Activated T-helper 17 cell treated with anti-CD3 and anti-CD28 coated beads, Interleukin-2, amount 50 U/mL, for 72 hours (primary cell): ENCODE measurements at regions not wholly inside any gene's neighbourhood (a gene's known extent, or its start where the extent isn't known, plus 50 kb on each side); places are given as distances from the start of the nearest gene placed in this dataset.
"Not testable (repeated sequence)": the region's sequence is repeated elsewhere in the genome, so short reads cannot be mapped to it uniquely, and the experiment has no call there.

Experiments
- ATAC-seq: fragments of 150-1000 bp; cut with Tn5 transposase; replicated peaks from 2 replicates; pipeline ENCODE4 v1.10.0; 2021; ENCODE audit warnings: mild to moderate bottlenecking, moderate library complexity
- H3K27ac Mint-ChIP-seq: one replicate; pipeline ENCODE4 v1.8.0; 2022; ENCODE audit warnings: mixed read lengths
- H3K27me3 Mint-ChIP-seq: one replicate; pipeline ENCODE4 v1.8.0; 2022; ENCODE audit warnings: mixed read lengths
- H3K36me3 Mint-ChIP-seq: one replicate; pipeline ENCODE4 v1.8.0; 2022; ENCODE audit warnings: low read depth, mild to moderate bottlenecking, mixed read lengths
- H3K4me1 Mint-ChIP-seq: one replicate; pipeline ENCODE4 v1.8.0; 2022; ENCODE audit warnings: mixed read lengths
- H3K4me3 Mint-ChIP-seq: one replicate; pipeline ENCODE4 v1.8.0; 2022; ENCODE audit warnings: mild to moderate bottlenecking, mixed read lengths
- H3K9me3 Mint-ChIP-seq: one replicate; pipeline ENCODE4 v1.8.0; 2022; ENCODE audit warnings: mixed read lengths

DNA sequence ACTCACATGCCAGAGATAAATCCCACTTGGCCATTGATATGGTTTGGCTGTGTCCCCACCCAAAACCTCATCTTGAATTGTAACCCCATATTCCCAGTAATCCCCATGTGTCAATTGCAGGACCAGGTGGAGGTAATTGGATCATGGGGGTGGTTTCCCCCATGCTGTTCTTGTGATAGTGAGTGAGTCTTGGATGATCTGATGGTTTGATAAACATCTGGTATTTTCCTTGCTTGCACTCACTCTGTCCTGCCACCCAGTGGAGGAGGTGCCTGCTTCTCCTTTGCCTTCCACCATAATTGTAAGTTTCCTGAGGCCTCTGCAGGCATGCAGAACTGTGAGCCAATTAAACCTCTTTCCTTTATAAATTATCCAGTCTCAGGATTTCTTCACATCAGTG lies 50.4 kb upstream of the B3GAT2 start:
- not testable (repeated sequence) for H3K4me3 Mint-ChIP-seq, H3K27ac Mint-ChIP-seq, H3K36me3 Mint-ChIP-seq, H3K4me1 Mint-ChIP-seq, H3K9me3 Mint-ChIP-seq, ATAC-seq
- peaks cover 22% of the 10 kb centered on the region for H3K27me3 Mint-ChIP-seq

DNA sequence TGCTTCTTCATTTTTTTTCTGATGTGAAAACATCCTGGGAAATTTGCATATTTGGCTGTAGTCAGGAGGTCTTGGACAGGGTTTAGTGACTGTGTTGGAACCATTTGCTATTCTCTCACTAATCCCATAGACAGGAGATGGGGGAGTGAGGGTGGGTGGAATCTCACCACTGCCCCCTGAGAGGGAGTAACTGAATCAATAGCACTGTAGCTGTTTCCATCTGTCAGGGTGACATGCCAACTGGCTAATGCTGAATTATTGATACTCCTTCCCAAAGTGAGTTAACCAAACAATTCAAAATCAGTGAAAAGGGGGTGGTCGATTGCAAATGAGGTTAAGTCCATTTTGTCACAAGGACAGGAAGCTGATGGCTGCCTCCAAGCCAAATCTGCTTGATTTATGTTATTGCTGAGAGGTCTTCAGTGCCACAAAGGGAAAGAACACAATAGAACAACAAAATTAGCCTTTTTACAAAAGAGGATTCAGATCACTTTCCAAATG lies 55.1 kb upstream of the B3GAT2 start:
- H3K9me3 Mint-ChIP-seq: no peaks in the 10 kb centered on the region
- no peaks in the 10 kb centered on the region for H3K36me3 Mint-ChIP-seq
- no peak overlapping the region for H3K4me3 Mint-ChIP-seq
- no peak overlapping the region for H3K27ac Mint-ChIP-seq
- peaks cover 30% of the 10 kb centered on the region for H3K27me3 Mint-ChIP-seq
- no peak for ATAC-seq
- H3K4me1 Mint-ChIP-seq: no peaks in the 10 kb centered on the region

DNA sequence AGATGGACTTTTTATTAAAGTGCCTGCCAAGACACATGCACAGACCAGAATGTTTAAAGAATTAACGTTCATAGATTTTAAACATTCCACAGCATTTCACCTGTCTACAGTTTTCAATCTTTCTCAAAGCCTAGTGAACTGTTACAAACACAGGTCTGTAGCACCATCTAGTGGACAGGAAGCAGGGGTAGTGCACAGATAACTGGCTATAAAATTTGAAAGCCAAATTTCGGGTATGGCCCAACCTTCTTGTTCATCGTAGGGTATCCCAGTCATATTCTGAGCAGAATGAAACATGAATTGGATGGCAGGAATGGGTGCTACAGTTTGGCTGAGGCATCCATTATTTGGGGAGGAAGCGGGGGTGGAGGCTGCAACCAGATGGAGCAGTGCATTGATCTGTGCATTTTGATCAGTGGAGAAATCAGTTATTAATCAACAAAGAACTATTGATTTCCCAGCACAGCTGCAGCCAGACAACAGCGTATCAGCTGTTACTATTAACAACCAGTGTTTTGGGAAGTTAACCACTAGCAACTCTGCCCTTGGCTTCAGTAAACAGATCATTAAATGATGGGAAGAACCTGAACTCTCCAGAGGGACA lies 56.1 kb upstream of the B3GAT2 start:
- peaks cover 27% of the 10 kb centered on the region for H3K27me3 Mint-ChIP-seq
- no peaks in the 10 kb centered on the region for H3K36me3 Mint-ChIP-seq
- H3K4me1 Mint-ChIP-seq: no peaks in the 10 kb centered on the region
- H3K4me3 Mint-ChIP-seq: no peak overlapping the region
- no peaks in the 10 kb centered on the region for H3K9me3 Mint-ChIP-seq
- peak; percentile 60 for ATAC-seq
- no peak overlapping the region for H3K27ac Mint-ChIP-seq

DNA sequence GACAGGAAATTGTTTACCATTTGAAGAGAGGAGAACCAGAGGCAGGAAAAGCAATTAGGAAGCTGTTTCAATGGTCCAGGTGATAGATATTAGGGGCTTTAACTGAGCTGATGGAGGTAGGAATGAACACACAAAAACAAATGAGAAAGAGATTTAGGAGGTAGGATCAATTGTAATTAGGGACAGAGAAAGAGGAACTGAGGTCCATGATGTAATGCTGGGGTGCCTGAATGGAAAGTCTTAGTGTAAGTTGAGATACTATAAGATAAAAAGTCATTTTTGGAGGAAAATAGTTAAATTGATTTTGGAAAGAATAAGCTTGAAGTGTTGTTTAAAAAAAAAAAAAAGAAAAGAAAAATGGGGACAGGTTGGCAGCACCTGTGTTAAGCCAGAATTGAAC lies 58.5 kb upstream of the B3GAT2 start:
- ATAC-seq: no peak
- H3K4me3 Mint-ChIP-seq: no peak overlapping the region
- peaks cover 17% of the 10 kb centered on the region for H3K27me3 Mint-ChIP-seq
- no peaks in the 10 kb centered on the region for H3K4me1 Mint-ChIP-seq
- no peaks in the 10 kb centered on the region for H3K36me3 Mint-ChIP-seq
- H3K27ac Mint-ChIP-seq: no peak overlapping the region
- no peaks in the 10 kb centered on the region for H3K9me3 Mint-ChIP-seq

DNA sequence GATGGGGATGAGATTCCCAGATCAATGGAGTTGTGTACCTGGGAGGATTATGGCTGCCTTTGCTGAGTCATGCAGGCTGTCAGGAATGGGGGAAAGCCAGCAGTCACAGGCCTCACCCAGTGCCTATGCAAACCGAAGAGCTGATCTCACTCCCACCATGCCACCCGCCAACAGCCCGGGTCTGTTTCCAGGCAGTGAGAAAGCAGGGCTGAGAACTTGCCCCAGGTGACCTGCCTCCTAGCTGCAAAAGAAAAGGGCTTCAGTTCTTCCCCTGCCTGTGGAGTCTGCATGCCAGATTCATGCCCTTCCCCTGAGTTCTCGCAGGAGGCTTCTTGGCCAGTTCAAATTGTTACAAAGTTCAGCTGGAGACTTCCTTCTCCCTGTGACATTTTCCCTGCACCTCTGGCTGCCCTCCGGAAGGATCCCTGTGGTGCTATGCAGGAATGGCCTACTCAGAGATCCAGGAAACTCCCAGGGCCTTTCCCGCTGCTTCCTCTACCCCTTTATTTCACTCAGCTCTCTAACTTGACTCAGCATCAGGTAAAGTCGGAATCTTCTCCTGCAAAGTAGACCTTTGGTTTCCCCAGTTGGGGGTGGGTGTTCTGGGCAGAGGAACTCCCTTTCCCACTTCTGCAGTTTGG lies 71.5 kb upstream of the B3GAT2 start:
- no peak overlapping the region for H3K4me3 Mint-ChIP-seq
- H3K27ac Mint-ChIP-seq: no peak overlapping the region
- no peaks in the 10 kb centered on the region for H3K4me1 Mint-ChIP-seq
- peaks cover 6% of the 10 kb centered on the region for H3K27me3 Mint-ChIP-seq
- H3K36me3 Mint-ChIP-seq: no peaks in the 10 kb centered on the region
- no peak for ATAC-seq
- H3K9me3 Mint-ChIP-seq: no peaks in the 10 kb centered on the region

DNA sequence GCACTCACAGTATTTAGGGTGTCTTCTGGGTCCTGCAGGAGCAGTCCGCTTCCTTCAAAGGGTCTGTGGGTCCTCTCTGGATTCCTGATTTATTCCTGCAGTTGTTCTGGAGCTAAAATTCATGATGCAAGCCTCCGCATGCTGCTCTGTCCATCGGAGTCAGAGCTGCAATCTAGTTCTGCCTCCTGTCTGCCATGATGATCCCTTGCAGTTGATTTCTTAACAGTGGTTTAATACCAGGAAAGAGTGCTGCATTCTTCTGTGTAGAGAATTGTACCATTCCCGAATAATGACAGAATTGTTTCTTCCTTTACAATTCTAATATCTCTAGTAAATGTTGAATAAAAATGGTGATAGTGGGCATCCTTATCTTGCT lies 72.0 kb upstream of the B3GAT2 start:
- Mint-ChIP-seq H3K4me1 (no peaks in the 10 kb centered on the region), H3K36me3 (no peaks in the 10 kb centered on the region), H3K4me3 (no peak overlapping the region), H3K9me3 (no peaks in the 10 kb centered on the region), H3K27me3 (peaks cover 9% of the 10 kb centered on the region), H3K27ac (no peak overlapping the region)
- no peak for ATAC-seq

DNA sequence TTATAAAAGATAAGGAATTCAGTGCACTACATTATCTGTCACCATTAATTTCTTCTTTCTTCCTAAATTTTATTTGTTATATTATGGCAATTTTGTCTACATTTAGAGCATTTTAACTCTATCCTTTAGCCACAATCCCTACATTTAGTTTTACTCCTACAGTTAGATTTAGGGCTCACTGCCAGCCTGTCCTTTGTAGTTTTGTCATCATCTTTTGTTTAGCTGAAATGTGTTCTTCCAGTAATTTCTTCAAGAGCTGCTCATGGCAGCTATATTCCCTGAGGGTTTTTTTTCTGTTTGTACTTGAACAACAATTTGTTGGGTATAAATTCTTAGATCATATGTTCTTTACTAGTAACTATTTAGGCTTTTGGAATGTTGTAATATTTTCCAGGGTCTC lies 72.7 kb upstream of the B3GAT2 start:
- Mint-ChIP-seq H3K36me3 (no peaks in the 10 kb centered on the region), H3K27ac (no peak overlapping the region), H3K9me3 (no peaks in the 10 kb centered on the region), H3K27me3 (peaks cover 11% of the 10 kb centered on the region), H3K4me3 (no peak overlapping the region), H3K4me1 (no peaks in the 10 kb centered on the region)
- ATAC-seq: no peak

DNA sequence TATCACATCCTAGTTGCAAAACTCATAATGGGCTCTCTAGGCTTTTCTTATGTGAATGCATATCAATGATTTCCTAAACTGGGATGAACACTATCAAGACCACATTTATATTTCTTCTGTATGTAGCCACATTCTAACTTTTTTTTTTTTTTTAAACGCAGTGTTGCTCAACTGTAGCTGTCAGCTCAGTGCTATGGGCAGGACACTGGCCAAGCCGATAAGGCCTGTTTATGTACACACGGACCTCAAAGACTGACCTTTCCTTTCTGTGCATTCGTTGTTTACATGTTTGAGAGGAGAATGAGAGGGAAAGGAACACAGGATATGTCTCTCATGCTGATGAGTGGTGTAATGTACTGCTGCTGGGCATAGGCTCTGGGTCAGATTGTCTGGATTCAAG lies 75.1 kb upstream of the B3GAT2 start:
- no peaks in the 10 kb centered on the region for H3K9me3 Mint-ChIP-seq
- H3K27me3 Mint-ChIP-seq: peaks cover 15% of the 10 kb centered on the region
- H3K4me3 Mint-ChIP-seq: no peak overlapping the region
- no peaks in the 10 kb centered on the region for H3K4me1 Mint-ChIP-seq
- no peak overlapping the region for H3K27ac Mint-ChIP-seq
- ATAC-seq: no peak
- no peaks in the 10 kb centered on the region for H3K36me3 Mint-ChIP-seq

DNA sequence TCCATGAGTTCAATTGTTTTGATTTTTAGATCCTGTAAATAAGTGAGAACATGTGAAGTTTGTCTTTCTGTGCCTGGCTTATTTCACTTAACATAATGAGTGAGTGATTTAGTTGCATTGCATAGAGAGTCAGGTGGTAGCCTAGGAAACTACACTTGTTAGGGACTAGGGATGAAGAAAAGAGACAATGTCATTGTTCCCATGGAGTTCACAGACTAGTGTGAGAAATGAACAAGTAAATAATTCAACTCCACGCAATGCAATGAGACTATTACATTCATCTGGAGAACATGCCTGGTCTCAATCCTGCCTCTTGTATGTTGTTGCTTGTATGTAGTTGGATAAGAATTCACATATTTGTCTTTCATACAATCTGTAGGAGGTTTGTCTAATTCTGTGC lies 76.3 kb upstream of the B3GAT2 start:
- no peaks in the 10 kb centered on the region for H3K4me1 Mint-ChIP-seq
- ATAC-seq: no peak
- H3K27ac Mint-ChIP-seq: no peak overlapping the region
- H3K9me3 Mint-ChIP-seq: no peaks in the 10 kb centered on the region
- H3K36me3 Mint-ChIP-seq: no peaks in the 10 kb centered on the region
- peaks cover 19% of the 10 kb centered on the region for H3K27me3 Mint-ChIP-seq
- H3K4me3 Mint-ChIP-seq: no peak overlapping the region

DNA sequence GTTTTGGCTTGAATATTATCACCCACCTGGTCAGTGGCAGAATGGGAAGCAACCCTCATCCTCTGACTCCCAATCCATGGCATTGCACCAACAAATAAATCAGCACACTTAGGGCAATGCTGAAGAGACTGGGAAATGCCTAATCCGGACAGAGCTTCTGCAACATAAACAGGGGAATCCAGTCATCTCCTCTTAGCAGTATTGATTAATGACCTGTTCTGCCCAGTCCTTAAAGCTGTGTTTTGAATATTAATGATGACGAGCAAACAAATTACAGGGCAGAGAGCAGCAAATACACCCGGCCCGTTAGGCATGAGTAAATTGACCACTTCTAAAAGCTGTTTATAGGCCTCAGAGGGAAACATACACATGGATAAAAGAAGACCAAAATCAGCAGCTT lies 77.0 kb upstream of the B3GAT2 start:
- no peaks in the 10 kb centered on the region for H3K36me3 Mint-ChIP-seq
- H3K4me3 Mint-ChIP-seq: no peak overlapping the region
- ATAC-seq: no peak
- no peak overlapping the region for H3K27ac Mint-ChIP-seq
- H3K4me1 Mint-ChIP-seq: no peaks in the 10 kb centered on the region
- H3K9me3 Mint-ChIP-seq: no peaks in the 10 kb centered on the region
- H3K27me3 Mint-ChIP-seq: peaks cover 25% of the 10 kb centered on the region

DNA sequence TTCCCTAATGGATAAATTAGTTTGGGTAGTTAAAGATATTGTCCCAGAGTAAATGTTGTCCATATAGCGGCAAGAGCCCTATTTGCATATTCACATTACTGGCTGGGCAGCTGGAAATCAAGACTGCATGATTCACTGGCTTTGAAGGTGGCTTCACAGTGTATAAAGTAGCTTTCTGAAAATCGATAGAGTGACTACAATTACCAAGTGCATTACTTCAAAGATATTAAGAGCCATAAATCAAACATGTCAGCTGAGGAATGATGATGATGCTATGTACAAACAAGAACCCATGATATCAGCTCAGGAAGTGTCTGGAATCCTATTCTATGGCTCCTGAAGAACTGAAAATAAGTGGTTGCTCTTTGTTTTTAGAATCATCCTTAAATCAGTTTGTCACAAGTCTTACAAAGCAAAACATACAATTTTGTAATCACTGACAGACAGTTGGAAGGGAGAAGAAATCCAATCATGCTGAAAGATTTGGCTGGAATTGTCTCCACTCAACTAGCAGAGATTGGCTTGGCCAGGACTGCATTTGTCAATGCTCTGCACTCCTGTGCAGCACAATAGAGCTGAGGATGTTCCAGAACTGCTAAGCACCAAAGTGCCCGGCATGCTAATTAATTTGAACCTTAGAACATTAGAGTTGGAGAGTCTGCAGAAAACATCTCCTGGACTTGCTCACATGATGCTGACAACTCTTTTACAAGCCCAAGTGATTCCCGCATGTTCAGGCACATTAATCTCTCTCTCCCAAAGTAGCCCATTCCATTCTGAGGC lies 77.9 kb upstream of the B3GAT2 start:
- no peaks in the 10 kb centered on the region for H3K4me1 Mint-ChIP-seq
- H3K27me3 Mint-ChIP-seq: peaks cover 25% of the 10 kb centered on the region
- H3K9me3 Mint-ChIP-seq: no peaks in the 10 kb centered on the region
- no peak overlapping the region for H3K27ac Mint-ChIP-seq
- H3K4me3 Mint-ChIP-seq: no peak overlapping the region
- H3K36me3 Mint-ChIP-seq: no peaks in the 10 kb centered on the region
- no peak for ATAC-seq

DNA sequence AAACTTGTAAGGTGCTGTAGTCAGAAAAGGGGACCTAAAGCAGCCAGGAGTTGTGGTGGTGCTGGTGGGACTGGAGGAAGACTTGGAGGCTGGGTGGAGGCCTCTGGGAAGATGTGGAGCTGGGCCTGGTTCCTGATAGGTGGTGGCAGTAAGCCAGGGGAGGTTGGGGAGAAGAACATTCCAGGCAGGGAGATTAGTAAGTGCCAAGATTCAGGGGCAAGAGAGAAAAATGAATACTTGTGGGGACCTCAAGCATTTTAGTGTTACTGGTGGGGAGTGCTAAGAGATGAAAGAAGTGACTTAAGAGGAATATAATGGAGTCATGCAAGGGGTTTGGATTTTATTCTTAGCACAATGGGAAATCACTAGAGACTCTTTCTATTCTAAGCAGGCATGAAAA lies 79.0 kb upstream of the B3GAT2 start:
- ATAC-seq: no peak
- Mint-ChIP-seq H3K27me3 (peaks cover 23% of the 10 kb centered on the region), H3K4me3 (no peak overlapping the region)

DNA sequence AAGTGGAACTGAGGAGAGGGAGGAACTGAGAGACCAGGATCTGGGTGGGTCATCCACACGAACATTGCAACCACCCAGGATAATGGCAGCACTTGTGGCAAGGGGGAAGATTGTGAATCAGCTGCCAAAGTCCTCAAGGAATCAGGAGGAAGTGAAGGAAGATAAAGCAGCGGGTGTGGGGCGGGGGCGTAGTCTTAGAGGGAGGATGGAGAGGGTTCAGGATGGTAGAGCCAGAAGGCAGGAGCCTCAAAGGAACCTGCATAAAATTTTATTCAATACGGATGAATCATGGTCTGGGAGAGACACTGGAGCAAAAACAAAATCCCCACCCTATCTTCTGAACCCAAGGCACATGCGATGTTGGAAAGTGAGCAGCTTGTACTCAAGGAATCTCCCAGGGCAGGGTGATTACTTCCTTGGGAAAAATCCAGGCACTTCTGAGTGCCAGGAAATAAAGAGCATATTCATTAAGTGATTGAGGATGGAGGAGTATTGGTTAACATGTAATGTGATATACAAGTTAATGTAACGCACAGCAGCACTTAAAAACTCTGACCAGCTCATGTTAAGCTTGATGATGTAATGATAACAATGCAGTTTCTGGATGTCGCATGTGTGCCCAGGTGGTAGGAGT lies 82.0 kb upstream of the B3GAT2 start:
- Mint-ChIP-seq H3K4me1 (no peaks in the 10 kb centered on the region), H3K36me3 (no peaks in the 10 kb centered on the region), H3K4me3 (no peak overlapping the region), H3K27me3 (peaks cover 23% of the 10 kb centered on the region), H3K27ac (no peak overlapping the region), H3K9me3 (no peaks in the 10 kb centered on the region)
- no peak for ATAC-seq

More for the DNA sequence above, 79.0 kb upstream of the B3GAT2 start:
- no peak overlapping the region for H3K27ac Mint-ChIP-seq
- H3K4me1 Mint-ChIP-seq: no peaks in the 10 kb centered on the region
- H3K36me3 Mint-ChIP-seq: no peaks in the 10 kb centered on the region
- H3K9me3 Mint-ChIP-seq: no peaks in the 10 kb centered on the region

DNA sequence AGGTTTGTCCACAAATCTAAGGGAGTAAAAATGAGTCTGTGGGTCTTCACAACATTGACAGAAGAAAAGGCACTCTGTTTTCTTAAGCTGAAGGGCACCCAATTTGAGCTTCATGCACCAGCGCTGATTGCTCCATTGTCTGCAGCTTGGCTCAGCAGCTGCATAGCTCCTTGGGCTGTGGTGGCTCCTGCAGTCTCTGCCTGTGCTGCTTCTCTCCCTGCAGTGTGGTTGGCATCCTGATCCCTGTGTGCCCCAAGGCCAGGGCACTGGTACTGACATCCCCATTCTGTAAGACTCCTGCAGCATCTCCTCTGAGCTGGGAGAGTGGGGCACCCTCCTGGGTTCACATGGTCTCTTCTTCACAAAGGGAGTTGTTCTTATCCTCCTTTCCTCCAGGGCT lies 83.2 kb upstream of the B3GAT2 start:
- Mint-ChIP-seq H3K9me3 (no peaks in the 10 kb centered on the region), H3K4me1 (no peaks in the 10 kb centered on the region), H3K4me3 (no peak overlapping the region), H3K36me3 (no peaks in the 10 kb centered on the region), H3K27me3 (peaks cover 21% of the 10 kb centered on the region), H3K27ac (no peak overlapping the region)
- ATAC-seq: no peak

DNA sequence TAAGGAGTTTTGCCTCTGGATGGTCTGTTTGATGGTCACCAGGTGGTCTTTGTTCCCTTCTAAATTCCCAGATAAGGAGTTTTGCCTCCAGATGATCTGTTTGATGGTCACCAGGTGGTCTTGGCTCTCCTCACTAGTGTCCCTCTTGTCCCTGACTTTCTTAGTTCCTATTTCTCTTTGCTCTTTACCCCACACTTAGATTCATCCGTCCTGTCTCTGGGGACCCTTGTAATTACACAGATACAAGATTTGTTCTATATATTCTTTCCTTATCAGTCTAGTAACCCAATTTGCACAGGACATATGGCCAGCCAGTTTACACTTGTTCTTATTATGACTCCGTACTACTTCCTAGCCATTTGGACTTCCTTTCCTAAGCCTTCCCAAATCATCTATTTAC lies 84.0 kb upstream of the B3GAT2 start:
- peaks cover 17% of the 10 kb centered on the region for H3K27me3 Mint-ChIP-seq
- H3K27ac Mint-ChIP-seq: no peak overlapping the region
- no peaks in the 10 kb centered on the region for H3K36me3 Mint-ChIP-seq
- H3K4me1 Mint-ChIP-seq: no peaks in the 10 kb centered on the region
- H3K4me3 Mint-ChIP-seq: no peak overlapping the region
- H3K9me3 Mint-ChIP-seq: no peaks in the 10 kb centered on the region
- ATAC-seq: no peak
